OCI-M2 (cell line): ENCODE measurements at regions not wholly inside any gene's neighbourhood (a gene's known extent, or its start where the extent isn't known, plus 50 kb on each side); places are given as distances from the start of the nearest gene placed in this dataset.
"Not testable (repeated sequence)": the region's sequence is repeated elsewhere in the genome, so short reads cannot be mapped to it uniquely, and the experiment has no call there.

ENCODE experiments used
- DNase-seq: peaks from one replicate; lab custom pipeline; 2025; ENCODE audit not compliant: unreplicated experiment; lab: John Stamatoyannopoulos, UW

- DNase-seq, result no peak
Measured at GRCh38 chr2:210730672-210731071, 174.3 kb downstream of the CPS1 start.

GRCh38 chr2:210746826-210747225 lies 190.4 kb downstream of the CPS1 start:
- not testable (repeated sequence) for DNase-seq

GRCh38 chr2:210752532-210752931 lies 196.1 kb downstream of the CPS1 start:
- no peak for DNase-seq

GRCh38 chr2:210753386-210753785 lies 197.0 kb downstream of the CPS1 start:
- DNase-seq, result no peak

- DNase-seq, result no peak
Measured at GRCh38 chr2:210756855-210757254, 200.5 kb downstream of the CPS1 start.

- no peak for DNase-seq
Measured at GRCh38 chr2:210762604-210763588, 206.5 kb downstream of the CPS1 start.

GRCh38 chr2:210768329-210768910 lies 212.0 kb downstream of the CPS1 start:
- DNase-seq, result no peak

- no peak for DNase-seq
Measured at GRCh38 chr2:210776756-210777155, 220.4 kb downstream of the CPS1 start.

GRCh38 chr2:210782222-210782621 lies 225.8 kb downstream of the CPS1 start:
- no peak for DNase-seq

GRCh38 chr2:210787831-210788230 lies 231.4 kb downstream of the CPS1 start:
- not testable (repeated sequence) for DNase-seq

GRCh38 chr2:210792000-210792399 lies 235.6 kb downstream of the CPS1 start:
- no peak for DNase-seq

GRCh38 chr2:210795506-210795905 lies 239.1 kb downstream of the CPS1 start:
- no peak for DNase-seq

GRCh38 chr2:210798180-210798579 lies 241.8 kb downstream of the CPS1 start:
- DNase-seq, result no peak

- no peak for DNase-seq
Measured at GRCh38 chr2:210814251-210815025, 258.0 kb downstream of the CPS1 start.

- DNase-seq, result no peak
Measured at GRCh38 chr2:210816769-210817168, 260.4 kb downstream of the CPS1 start.

- no peak for DNase-seq
Measured at GRCh38 chr2:210818473-210818872, 262.1 kb downstream of the CPS1 start.

- no peak for DNase-seq
Measured at GRCh38 chr2:210833403-210833802, 277.0 kb downstream of the CPS1 start.

GRCh38 chr2:210839034-210839433 lies 282.6 kb downstream of the CPS1 start:
- no peak for DNase-seq

GRCh38 chr2:210839450-210839849 lies 283.1 kb downstream of the CPS1 start:
- DNase-seq, result no peak

GRCh38 chr2:210842896-210843295 lies 286.5 kb downstream of the CPS1 start:
- no peak for DNase-seq

- DNase-seq, result no peak
Measured at GRCh38 chr2:210844016-210844415, 287.6 kb downstream of the CPS1 start.

GRCh38 chr2:210859314-210859713 lies 302.9 kb downstream of the CPS1 start:
- DNase-seq, result no peak
